ENCODE measurements at regions not wholly inside any gene's neighbourhood (a gene's known extent, or its start where the extent isn't known, plus 50 kb on each side); places are given as distances from the start of the nearest gene placed in this dataset.
"Not testable (repeated sequence)": the region's sequence is repeated elsewhere in the genome, so short reads cannot be mapped to it uniquely, and the experiment has no call there.

DNA sequence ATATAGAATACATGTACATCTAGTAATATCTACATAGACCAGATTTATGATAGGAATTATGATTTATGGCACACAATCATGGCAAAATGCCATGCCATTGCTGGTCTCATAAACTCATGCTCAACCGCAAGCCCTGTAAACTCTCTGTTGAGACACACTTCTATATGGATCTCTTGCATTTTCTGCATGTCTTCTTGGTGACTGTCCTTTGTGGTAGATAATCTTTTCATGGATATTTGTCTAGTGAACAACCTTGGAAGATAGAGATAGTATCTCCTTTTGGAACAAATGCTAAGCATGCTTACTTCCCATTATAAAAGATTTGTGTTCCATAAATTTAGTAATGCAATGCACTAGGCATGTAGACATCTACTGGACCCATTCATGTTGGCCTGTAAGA lies 328.0 kb downstream of the NAF1 start:
- DNase-seq, result no peak

DNA sequence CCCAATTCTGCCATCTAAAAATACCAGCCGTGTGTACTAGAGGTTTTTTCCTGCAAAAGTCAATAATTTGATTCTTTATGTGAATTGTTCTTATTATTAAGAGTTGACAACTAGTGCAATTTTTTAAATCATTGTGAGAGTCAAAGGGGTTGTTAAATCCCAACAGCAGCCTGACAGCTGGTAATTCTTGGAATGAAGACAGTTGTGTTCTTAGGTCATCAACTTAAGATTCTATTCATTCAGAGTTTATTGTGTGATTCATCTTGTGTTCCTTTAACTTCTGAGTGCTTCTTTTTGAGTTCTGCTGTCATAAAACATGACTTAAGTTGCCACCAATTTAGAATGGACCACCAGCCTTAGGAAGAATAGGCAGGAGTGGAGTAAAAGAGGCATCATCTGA lies 329.0 kb downstream of the NAF1 start:
- no peak for DNase-seq

DNA sequence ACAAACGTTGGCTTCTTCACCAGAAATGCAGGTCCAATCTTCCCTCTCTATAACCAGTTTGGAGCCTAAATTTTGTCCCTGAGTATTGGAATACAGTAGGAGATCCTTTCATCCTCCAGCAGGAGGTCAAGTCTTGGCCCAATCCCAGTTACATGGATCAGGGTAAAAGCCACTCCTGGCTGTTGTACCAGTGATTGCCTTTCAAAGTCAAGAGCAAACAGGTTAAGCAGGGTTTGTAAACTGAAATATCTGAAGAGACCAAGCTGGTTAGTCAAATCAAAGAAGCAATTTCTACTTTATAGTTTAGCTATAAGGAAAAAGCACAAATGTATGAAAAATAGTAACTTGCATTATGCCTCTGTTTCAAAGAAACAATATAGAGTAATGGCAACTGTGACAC lies 329.4 kb downstream of the NAF1 start:
- no peak for DNase-seq

DNA sequence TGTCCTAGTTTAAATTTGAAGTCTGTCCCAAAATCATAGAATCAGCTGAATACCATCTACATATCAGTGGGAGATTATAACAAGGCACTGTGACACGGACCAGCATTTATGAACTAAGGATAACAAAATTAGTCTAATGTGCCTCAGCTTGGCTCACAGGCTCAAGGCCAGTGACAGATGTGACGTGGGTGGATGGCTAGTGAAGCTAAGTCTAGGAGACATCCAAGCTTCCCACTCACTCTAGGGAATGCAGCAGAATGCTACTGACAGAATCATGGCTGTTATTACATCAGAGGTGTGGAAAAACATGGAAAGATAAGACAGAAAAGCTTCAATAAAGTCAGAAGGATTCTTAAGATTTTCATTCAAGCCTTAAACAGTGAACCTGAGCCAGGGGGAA lies 329.9 kb downstream of the NAF1 start:
- no peak for DNase-seq

DNA sequence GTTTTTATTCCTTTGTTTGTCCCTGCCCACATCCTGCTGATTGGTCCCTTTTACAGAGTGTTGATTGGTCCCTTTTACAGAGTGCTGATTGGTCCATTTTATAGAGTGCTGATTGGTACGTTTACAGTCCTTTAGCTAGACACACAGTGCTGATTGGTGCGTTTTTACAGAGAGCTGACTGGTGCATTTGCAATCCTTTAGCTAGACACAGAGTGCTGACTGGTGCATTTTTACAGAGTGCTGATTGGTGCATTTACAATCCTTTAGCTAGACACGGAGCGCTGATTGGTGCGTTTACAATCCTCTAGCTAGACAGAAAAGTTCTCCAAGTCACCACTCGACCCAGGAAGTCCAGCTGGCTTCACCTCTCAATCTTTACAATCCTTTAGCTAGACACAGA lies 330.4 kb downstream of the NAF1 start:
- DNase-seq, result not testable (repeated sequence)

- no peak for DNase-seq
Measured at GRCh38 chr4:162830899-162831298, 335.8 kb downstream of the NAF1 start.

DNA sequence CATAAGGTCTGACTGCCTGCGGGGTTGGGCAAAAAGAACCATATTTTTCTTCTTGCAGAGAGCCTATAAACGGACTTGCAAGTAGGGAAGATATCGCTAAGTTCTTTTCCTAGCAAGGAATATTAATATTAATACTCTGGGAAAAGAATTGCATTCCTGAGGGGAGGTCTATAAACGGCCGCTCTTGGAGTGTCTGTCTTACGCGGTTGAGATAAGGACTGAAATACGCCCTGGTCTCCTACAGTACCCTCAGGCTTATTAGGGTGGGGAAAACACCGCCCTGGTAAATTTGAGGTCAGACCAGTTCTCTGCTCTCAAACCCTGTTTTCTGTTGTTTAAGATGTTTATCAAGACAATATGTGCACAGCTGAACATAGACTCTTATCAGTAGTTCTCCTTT lies 349.3 kb downstream of the NAF1 start:
- not testable (repeated sequence) for DNase-seq

GRCh38 chr4:162804351-162804924 lies 362.3 kb downstream of the NAF1 start:
- no peak for DNase-seq

DNA sequence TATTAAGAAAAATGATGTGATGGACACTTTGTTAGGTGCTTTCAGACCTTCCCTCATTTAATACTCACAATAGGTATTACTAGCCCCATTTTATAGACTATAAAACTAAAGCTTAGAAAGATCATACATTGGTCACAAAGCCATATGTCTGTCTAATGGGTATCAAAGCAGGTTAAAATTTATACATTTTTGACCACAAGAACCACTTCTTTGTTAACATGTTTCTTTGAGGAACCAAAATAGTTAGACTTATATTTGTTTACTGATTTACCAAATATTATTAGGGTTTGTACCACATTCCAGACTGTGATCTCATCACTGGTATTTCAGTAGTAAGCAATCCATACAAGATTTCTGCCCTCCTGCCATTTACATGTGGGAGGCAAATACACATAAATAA lies 363.3 kb downstream of the NAF1 start:
- no peak for DNase-seq

- no peak for DNase-seq
Measured at GRCh38 chr4:162797108-162797507, 369.6 kb downstream of the NAF1 start.

GRCh38 chr4:162793571-162793970 lies 373.1 kb downstream of the NAF1 start:
- no peak for DNase-seq

DNA sequence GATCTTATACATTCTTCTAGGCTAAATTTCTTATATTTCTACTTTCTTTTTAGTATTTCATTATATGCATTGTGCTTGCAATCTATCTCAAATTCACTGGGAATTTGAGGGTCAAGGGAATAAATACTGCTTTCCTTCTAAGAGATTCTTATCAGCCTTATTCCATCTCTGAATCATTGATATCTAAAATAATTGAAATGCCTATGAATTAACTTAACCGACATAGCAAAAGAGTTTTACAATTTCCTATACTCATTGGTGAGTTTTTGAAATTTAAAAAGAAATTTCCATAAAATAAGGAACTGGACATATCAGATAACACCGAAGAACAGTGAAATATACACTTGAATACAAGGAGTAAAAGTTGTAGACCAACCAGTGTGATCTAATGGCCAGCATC lies 373.7 kb downstream of the NAF1 start:
- DNase-seq, result no peak

GRCh38 chr4:162791226-162791625 lies 375.5 kb downstream of the NAF1 start:
- no peak for DNase-seq

- DNase-seq, result no peak
Measured at GRCh38 chr4:162787120-162787519, 379.6 kb downstream of the NAF1 start.

GRCh38 chr4:162782778-162783525 lies 383.7 kb downstream of the NAF1 start:
- DNase-seq, result no peak

GRCh38 chr4:162782096-162782777 lies 384.5 kb downstream of the NAF1 start:
- no peak for DNase-seq

GRCh38 chr4:162770761-162771490 lies 395.8 kb downstream of the NAF1 start:
- no peak for DNase-seq

- no peak for DNase-seq
Measured at GRCh38 chr4:162767083-162767482, 399.6 kb downstream of the NAF1 start.

DNA sequence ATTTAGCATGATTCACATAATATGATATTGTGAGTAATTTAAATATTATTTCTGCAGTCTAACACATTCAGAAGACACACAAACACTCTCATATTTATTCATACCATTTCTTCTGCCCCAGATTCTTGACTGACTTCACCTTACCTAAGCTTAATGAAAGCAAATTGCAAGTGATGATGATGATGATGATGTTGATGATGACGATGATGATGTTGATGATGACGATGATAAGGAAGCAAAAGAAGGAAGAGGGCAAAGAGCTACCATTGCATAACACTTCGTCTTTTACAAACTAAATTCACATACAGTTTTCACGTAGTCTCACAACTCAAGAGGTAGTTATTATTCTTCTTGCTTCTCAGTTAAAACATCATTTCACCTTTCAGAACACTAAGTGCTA lies 404.7 kb downstream of the NAF1 start:
- DNase-seq, result no peak

DNA sequence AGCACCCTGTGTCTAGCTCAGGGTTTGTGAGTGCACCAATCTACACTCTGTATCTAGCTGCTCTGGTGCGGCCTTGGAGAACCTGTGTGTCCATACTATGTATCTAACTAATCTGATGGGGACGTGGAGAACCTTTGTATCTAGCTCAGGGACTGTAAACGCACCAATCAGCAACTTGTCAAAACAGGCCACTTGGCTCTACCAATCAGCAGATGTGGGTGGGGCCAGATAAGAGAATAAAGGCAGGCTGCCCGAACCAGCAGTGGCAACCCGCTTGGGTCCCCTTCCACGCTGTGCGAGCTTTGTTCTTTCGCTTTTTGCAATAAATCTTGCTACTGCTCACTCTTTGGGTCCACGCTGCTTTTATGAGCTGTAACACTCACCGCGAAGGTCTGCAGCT lies 426.5 kb downstream of the NAF1 start:
- DNase-seq, result not testable (repeated sequence)

GRCh38 chr4:162739596-162739995 lies 427.1 kb downstream of the NAF1 start:
- DNase-seq, result not testable (repeated sequence)

GRCh38 chr4:162732876-162733275 lies 433.8 kb downstream of the NAF1 start:
- DNase-seq, result no peak

GRCh38 chr4:162727766-162728165 lies 438.9 kb downstream of the NAF1 start:
- DNase-seq, result no peak

Data from right kidney (tissue), 1 donor.